PC-3 (cell line): ENCODE measurements at regions not wholly inside any gene's neighbourhood (a gene's known extent, or its start where the extent isn't known, plus 50 kb on each side); places are given as distances from the start of the nearest gene placed in this dataset.

Source experiments
- ATAC-seq: fragments of 200-7000 bp; cut with Tn5 transposase; 2 replicates; pipeline ENCODE4 v1.9.1; 2020; ENCODE audit warnings: mild to moderate bottlenecking, moderate library complexity
- BruUV-seq: library from RNA; stranded (reverse); fragments of 400-500 nt; replicated peaks from 2 replicates; lab custom pipeline; 2021; lab: Mats Ljungman, UMichigan
- CTCF ChIA-PET: fragments of 300-600 bp; sonication (Branson Sonifier 250); formaldehyde crosslinking; loops from one replicate; lab custom pipeline; 2022; ENCODE audit warnings: antibody characterized with exemption; lab: Charles Lee
- POLR2A ChIA-PET: fragments of 300-600 bp; sonication (Branson Sonifier 250); formaldehyde crosslinking; loops from one replicate; lab custom pipeline; 2022; ENCODE audit warnings: antibody characterized with exemption; ENCODE audit not compliant: unreplicated experiment; lab: Charles Lee
- DNase-seq: peaks from one replicate; pipeline ENCODE4 v3.0.0-alpha.2; 2015
- H2AFZ ChIP-seq: fragments of 300-600 bp; sonication (generic); 2 replicates; pipeline ENCODE4 v1.6.0; 2016; ENCODE audit warnings: antibody characterized with exemption, low read length
- H3F3A ChIP-seq: fragments of 300-600 bp; sonication (generic); one replicate; pipeline ENCODE4 v1.6.0; 2017; ENCODE audit warnings: antibody characterized with exemption, low read length, control low read depth, mild to moderate bottlenecking; ENCODE audit not compliant: unreplicated experiment
- H3K27ac ChIP-seq: fragments of 300-600 bp; sonication (generic); 2 replicates; pipeline ENCODE4 v1.5.1; 2016; ENCODE audit warnings: mild to moderate bottlenecking, low read length
- H3K27me3 ChIP-seq: fragments of 300-600 bp; sonication (generic); 2 replicates; pipeline ENCODE4 v1.6.1; 2016; ENCODE audit warnings: low read length, mixed read lengths
- H3K36me3 ChIP-seq: fragments of 300-600 bp; sonication (generic); 2 replicates; pipeline ENCODE4 v1.6.1; 2016; ENCODE audit warnings: low read depth, mixed run types, low read length, mixed read lengths
- H3K4me1 ChIP-seq: fragments of 300-600 bp; sonication (generic); 2 replicates; pipeline ENCODE4 v1.5.1; 2016; ENCODE audit warnings: low read length; ENCODE audit not compliant: insufficient read depth
- H3K4me2 ChIP-seq: fragments of 300-600 bp; sonication (generic); 2 replicates; pipeline ENCODE4 v1.6.0; 2016; ENCODE audit warnings: low read length
- H3K4me3 ChIP-seq: fragments of 300-600 bp; sonication (generic); 2 replicates; pipeline ENCODE4 v1.5.1; 2016; ENCODE audit warnings: mild to moderate bottlenecking, low read length, mixed read lengths
- H3K79me2 ChIP-seq: fragments of 300-600 bp; sonication (generic); 2 replicates; pipeline ENCODE4 v1.6.1; 2017; ENCODE audit warnings: low read length, mixed read lengths
- H3K9ac ChIP-seq: fragments of 300-600 bp; sonication (generic); 2 replicates; pipeline ENCODE4 v1.6.0; 2016; ENCODE audit warnings: mild to moderate bottlenecking, low read length
- H3K9me2 ChIP-seq: fragments of 300-600 bp; sonication (generic); replicated peaks from 2 replicates; pipeline ENCODE4 v1.6.1; 2016; ENCODE audit warnings: mixed run types, low read length, mixed read lengths
- H3K9me3 ChIP-seq: fragments of 300-600 bp; sonication (generic); 2 replicates; pipeline ENCODE4 v1.6.1; 2016; ENCODE audit warnings: low read length, mixed read lengths
- H4K20me1 ChIP-seq: fragments of 300-600 bp; sonication (generic); 2 replicates; pipeline ENCODE4 v1.6.1; 2016; ENCODE audit warnings: low read length, mixed read lengths
- CTCF ChIP-seq: fragments of 300-600 bp; sonication (generic); conservative IDR thresholded peaks from 2 replicates; pipeline ENCODE4 v1.5.1; 2017; ENCODE audit warnings: antibody characterized with exemption, low read depth, mild to moderate bottlenecking, low read length
- EZH2 ChIP-seq: fragments of 300-600 bp; sonication (generic); IDR thresholded peaks from one replicate; pipeline ENCODE4 v1.6.1; 2017; ENCODE audit warnings: antibody characterized with exemption, mild to moderate bottlenecking, low read length; ENCODE audit not compliant: unreplicated experiment
- EZH2phosphoT487 ChIP-seq: fragments of 300-600 bp; sonication (generic); IDR thresholded peaks from 2 replicates; pipeline ENCODE4 v1.6.1; 2018; ENCODE audit warnings: mild to moderate bottlenecking, antibody characterized with exemption, low read length, borderline replicate concordance
- intact Hi-C: fragments of 100-400 bp; cut with micrococcal nuclease; formaldehyde crosslinking; loops from 2 replicates; pipeline ENCODE4 v1.9.0; 2023

GRCh38 chr16:9191274-9191850 lies 99.9 kb downstream of the HAPSTR1 start:
- Histone ChIP-seq H3K36me3 (no peaks in the 10 kb centered on the region), H3K4me3 (no peak overlapping the region), H4K20me1 (no peaks in the 10 kb centered on the region), H3K79me2 (no peaks in the 10 kb centered on the region), H3K9ac (no peak overlapping the region), H3K27me3 (peaks cover 21% of the 10 kb centered on the region), H3K4me1 (no peaks in the 10 kb centered on the region), H3F3A (no peaks in the 10 kb centered on the region), H3K9me3 (no peaks in the 10 kb centered on the region), H3K9me2 (no peaks in the 10 kb centered on the region), H3K4me2 (no peak overlapping the region), H3K27ac (no peak overlapping the region), H2AFZ (no peak overlapping the region)
- ATAC-seq (no peak), DNase-seq (no peak)
- ChIA-PET CTCF (no interaction called here), POLR2A (no interaction called here)
- no peak for TF ChIP-seq EZH2phosphoT487
- TF ChIP-seq EZH2, result no peak
- no peak for TF ChIP-seq CTCF
- intact Hi-C loops, result no loop called here
- BruUV-seq, result no TSS peak

DNA sequence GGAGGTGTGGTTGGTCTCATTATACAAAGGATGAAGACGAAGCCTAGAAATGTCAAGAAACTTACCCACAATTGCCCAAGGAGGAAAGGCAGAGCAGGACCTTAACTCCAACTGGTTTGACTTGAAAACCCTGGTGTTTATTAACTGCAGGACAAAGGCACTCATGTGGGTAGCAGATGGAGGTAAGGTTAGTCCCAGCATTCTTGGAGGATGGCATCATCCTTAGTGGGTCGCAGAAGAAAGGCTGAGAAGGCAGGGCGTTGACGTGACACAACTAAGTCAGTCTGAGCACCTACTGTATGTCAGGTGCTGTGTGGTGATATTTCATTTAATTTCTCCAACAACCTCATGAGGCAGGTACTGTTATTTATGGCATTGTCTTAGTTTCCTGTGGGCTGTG lies 101.3 kb downstream of the HAPSTR1 start:
- DNase-seq (no peak), ATAC-seq (no peak)
- no peaks in the 10 kb centered on the region for H3F3A ChIP-seq
- H3K79me2 ChIP-seq, result no peaks in the 10 kb centered on the region
- intact Hi-C loops, result no loop called here
- no peak overlapping the region for H3K4me3 ChIP-seq
- H3K9ac ChIP-seq, result no peak overlapping the region
- H3K36me3 ChIP-seq, result no peaks in the 10 kb centered on the region
- H4K20me1 ChIP-seq, result no peaks in the 10 kb centered on the region
- no peak overlapping the region for H2AFZ ChIP-seq
- H3K27ac ChIP-seq, result no peak overlapping the region
- no peaks in the 10 kb centered on the region for H3K9me3 ChIP-seq
- H3K4me1 ChIP-seq, result no peaks in the 10 kb centered on the region
- H3K9me2 ChIP-seq, result no peaks in the 10 kb centered on the region
- POLR2A ChIA-PET, result no interaction called here
- no peak for TF ChIP-seq EZH2phosphoT487
- CTCF ChIA-PET, result no interaction called here
- no peak overlapping the region for H3K4me2 ChIP-seq
- BruUV-seq, result no TSS peak
- H3K27me3 ChIP-seq, result peaks cover 13% of the 10 kb centered on the region

DNA sequence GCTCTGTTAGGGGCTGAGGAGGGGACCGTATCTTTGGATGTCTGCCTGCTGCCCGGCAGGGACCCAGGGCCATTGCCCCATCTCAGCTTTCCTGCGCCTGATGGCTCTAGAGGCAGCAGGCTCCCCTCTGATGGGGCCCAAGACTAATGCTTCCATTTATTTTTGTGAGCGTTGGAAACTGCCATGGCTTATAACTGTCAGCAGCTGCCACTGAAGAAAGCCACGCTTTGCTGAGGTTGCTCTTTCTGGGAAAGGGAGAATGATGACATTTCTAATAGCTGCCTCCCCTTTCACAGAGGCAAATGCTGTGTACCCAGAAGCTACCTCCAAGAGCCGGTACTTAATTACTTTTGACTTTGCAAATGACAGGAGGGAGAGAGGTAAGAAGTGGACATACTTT lies 103.8 kb downstream of the HAPSTR1 start:
- POLR2A ChIA-PET, result no interaction called here
- Histone ChIP-seq H3K9me2 (no peaks in the 10 kb centered on the region), H3K36me3 (no peaks in the 10 kb centered on the region), H4K20me1 (no peaks in the 10 kb centered on the region), H3K9ac (no peak overlapping the region), H3F3A (no peaks in the 10 kb centered on the region), H3K4me1 (no peaks in the 10 kb centered on the region), H3K9me3 (no peaks in the 10 kb centered on the region), H3K27me3 (0 out of 2 replicates have a peak, but pooled peaks cover 3% of the 10 kb centered on the region), H3K4me2 (no peak overlapping the region), H3K79me2 (no peaks in the 10 kb centered on the region), H3K27ac (no peak overlapping the region), H2AFZ (no peak overlapping the region), H3K4me3 (no peak overlapping the region)
- CTCF ChIA-PET, result no interaction called here
- no peak for DNase-seq
- BruUV-seq, result no TSS peak
- ATAC-seq, result no peak
- TF ChIP-seq EZH2phosphoT487 (no peak), CTCF (no peak), EZH2 (no peak)
- intact Hi-C loops, result no loop called here
